HUES64 (cell line): ENCODE measurements at regions not wholly inside any gene's neighbourhood (a gene's known extent, or its start where the extent isn't known, plus 50 kb on each side); places are given as distances from the start of the nearest gene placed in this dataset.

ENCODE experiments used
- H3K27ac ChIP-seq: 2 replicates; pipeline ENCODE4 v1.7.0; 2013; ENCODE audit warnings: low read depth, low read length, inconsistent platforms
- H3K27me3 ChIP-seq: 2 replicates; pipeline ENCODE4 v1.6.1; 2013; ENCODE audit warnings: mild to moderate bottlenecking, low read length; ENCODE audit not compliant: insufficient read depth
- H3K36me3 ChIP-seq: 2 replicates; pipeline ENCODE4 v1.6.1; 2013; ENCODE audit warnings: mild to moderate bottlenecking, low read length; ENCODE audit not compliant: insufficient read depth
- H3K4me1 ChIP-seq: 2 replicates; pipeline ENCODE4 v1.6.1; 2013; ENCODE audit warnings: mild to moderate bottlenecking, low read length, moderate library complexity; ENCODE audit not compliant: insufficient read depth
- H3K4me3 ChIP-seq: 2 replicates; pipeline ENCODE4 v1.5.1; 2013; ENCODE audit warnings: mild to moderate bottlenecking, low read length, moderate library complexity
- H3K9ac ChIP-seq: 2 replicates; pipeline ENCODE4 v1.6.1; 2013; ENCODE audit warnings: mild to moderate bottlenecking, low read depth, low read length
- H3K9me3 ChIP-seq: 2 replicates; pipeline ENCODE4 v1.6.1; 2013; ENCODE audit warnings: low read depth, low read length; ENCODE audit not compliant: insufficient read depth
- WGBS: fragments of 150-250, 120-280 bp; methylation state at CpG from one replicate; pipeline ENCODE4 v1.1.7; 2013; ENCODE audit warnings: missing lambda C conversion rate; 5-methylcytosine and 5-hydroxymethylcytosine counted together

DNA sequence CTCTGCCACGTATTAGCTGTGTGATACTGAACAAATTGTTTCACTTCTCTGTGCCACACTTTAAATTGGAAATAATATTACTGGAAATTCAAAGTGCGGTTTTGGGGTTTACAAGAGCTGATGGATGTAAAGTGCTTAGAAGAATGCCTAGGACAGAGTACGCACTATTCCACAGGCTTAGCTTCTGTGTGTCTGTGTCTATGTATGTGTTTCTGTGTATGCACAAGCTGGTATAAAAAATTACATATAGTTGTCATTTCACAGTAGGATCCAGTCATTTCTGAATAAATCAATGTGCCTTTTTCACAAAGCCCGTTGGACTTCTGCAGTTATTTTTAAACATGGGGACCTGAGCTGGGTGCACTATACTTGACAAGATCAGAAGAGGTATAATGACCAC is 370.4 kb downstream of the TUSC7 start:
- no peaks in the 10 kb centered on the region for H3K9me3 ChIP-seq
- no peak overlapping the region for H3K9ac ChIP-seq
- no peaks in the 10 kb centered on the region for H3K36me3 ChIP-seq
- 89% methylated on average over 4 of the region's 4 CpGs for WGBS
- H3K4me1 ChIP-seq = peaks cover 17% of the 10 kb centered on the region
- H3K4me3 ChIP-seq = no peak overlapping the region
- no peaks in the 10 kb centered on the region for H3K27me3 ChIP-seq
- no peak overlapping the region for H3K27ac ChIP-seq

GRCh38 chr3:117080872-117081271 is 371.3 kb downstream of the TUSC7 start:
- Histone ChIP-seq H3K9ac (no peak overlapping the region), H3K27ac (peak overlapping the region; percentile 22; the same call in 1 of the 2 replicates), H3K4me1 (peaks cover 17% of the 10 kb centered on the region), H3K4me3 (no peak overlapping the region), H3K36me3 (no peaks in the 10 kb centered on the region), H3K27me3 (no peaks in the 10 kb centered on the region), H3K9me3 (no peaks in the 10 kb centered on the region)
- WGBS = 30% methylated on average over 2 of the region's 2 CpGs

- H3K9ac ChIP-seq = no peak overlapping the region
- WGBS = 92% methylated on average over 3 of the region's 3 CpGs
- peaks cover 17% of the 10 kb centered on the region for H3K4me1 ChIP-seq
- H3K9me3 ChIP-seq = no peaks in the 10 kb centered on the region
- H3K4me3 ChIP-seq = no peak overlapping the region
- no peaks in the 10 kb centered on the region for H3K36me3 ChIP-seq
- H3K27me3 ChIP-seq = no peaks in the 10 kb centered on the region
- no peak overlapping the region for H3K27ac ChIP-seq
Observed at GRCh38 chr3:117084277-117084676, 374.7 kb downstream of the TUSC7 start.

GRCh38 chr3:117084739-117085270 is 375.2 kb downstream of the TUSC7 start:
- Histone ChIP-seq H3K27ac (no peak overlapping the region), H3K4me3 (no peak overlapping the region)
- 77% methylated on average over 3 of the region's 3 CpGs for WGBS

GRCh38 chr3:117091676-117092075 is 382.1 kb downstream of the TUSC7 start:
- 56% methylated on average over 1 of the region's 1 CpG for WGBS
- Histone ChIP-seq H3K9ac (no peak overlapping the region), H3K4me1 (0 out of 2 replicates have a peak, but pooled peaks cover 5% of the 10 kb centered on the region), H3K36me3 (no peaks in the 10 kb centered on the region), H3K27ac (no peak overlapping the region), H3K9me3 (0 out of 2 replicates have a peak, but pooled peaks cover 5% of the 10 kb centered on the region), H3K4me3 (no peak overlapping the region), H3K27me3 (no peaks in the 10 kb centered on the region)

More at GRCh38 chr3:117084739-117085270, 375.2 kb downstream of the TUSC7 start:
- Histone ChIP-seq H3K36me3 (no peaks in the 10 kb centered on the region), H3K9me3 (0 out of 2 replicates have a peak, but pooled peaks cover under 1% of the 10 kb centered on the region), H3K9ac (no peak overlapping the region), H3K27me3 (no peaks in the 10 kb centered on the region), H3K4me1 (peaks cover 17% of the 10 kb centered on the region)

DNA sequence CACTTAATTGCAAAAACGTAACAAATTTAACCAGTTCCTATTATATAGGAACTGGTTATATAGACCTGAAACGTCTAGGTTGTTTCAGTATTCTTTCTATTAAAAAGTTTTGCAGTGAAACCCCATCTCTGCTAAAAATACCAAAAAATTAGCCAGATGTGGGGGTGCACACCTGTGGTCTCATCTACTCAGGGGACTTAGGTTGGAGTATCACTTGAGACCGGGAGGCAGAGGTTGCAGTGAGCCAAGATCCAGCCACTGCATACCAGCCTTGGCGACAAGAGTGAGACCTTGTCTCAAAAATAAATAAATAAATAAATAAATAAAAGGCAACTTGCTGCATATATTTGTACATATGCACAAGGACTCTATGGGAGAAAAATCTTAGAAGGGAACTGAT is 387.0 kb downstream of the TUSC7 start:
- H3K4me1 ChIP-seq = 0 out of 2 replicates have a peak, but pooled peaks cover 3% of the 10 kb centered on the region
- WGBS = 100% methylated on average over 1 of the region's 4 CpGs

DNA sequence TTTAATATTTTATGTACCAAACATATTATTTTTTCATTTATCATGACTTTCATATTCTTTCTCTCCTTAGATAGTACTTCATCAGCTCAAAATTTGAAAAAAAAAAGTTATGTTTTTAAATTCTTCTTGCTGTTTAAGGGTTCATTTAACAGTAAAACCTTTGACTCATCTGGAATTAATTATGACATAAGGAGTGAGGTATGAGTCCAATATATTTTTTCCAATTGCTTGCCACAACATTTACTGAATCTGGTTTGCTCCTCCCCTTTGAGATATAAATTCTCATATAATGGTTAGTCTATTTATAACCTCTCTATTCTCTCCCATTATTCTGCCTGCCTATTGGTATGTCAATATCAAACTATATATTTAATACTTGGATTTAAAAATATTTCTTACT is 387.8 kb downstream of the TUSC7 start:
- Histone ChIP-seq H3K27ac (no peak overlapping the region), H3K9ac (no peak overlapping the region), H3K36me3 (no peaks in the 10 kb centered on the region), H3K27me3 (no peaks in the 10 kb centered on the region), H3K9me3 (no peaks in the 10 kb centered on the region), H3K4me1 (no peaks in the 10 kb centered on the region), H3K4me3 (no peak overlapping the region)

More for the DNA sequence above, 387.0 kb downstream of the TUSC7 start:
- H3K9ac ChIP-seq = no peak overlapping the region
- no peaks in the 10 kb centered on the region for H3K9me3 ChIP-seq
- no peaks in the 10 kb centered on the region for H3K36me3 ChIP-seq
- no peak overlapping the region for H3K27ac ChIP-seq
- no peaks in the 10 kb centered on the region for H3K27me3 ChIP-seq
- H3K4me3 ChIP-seq = no peak overlapping the region

GRCh38 chr3:117101697-117102096 is 392.1 kb downstream of the TUSC7 start:
- Histone ChIP-seq H3K36me3 (no peaks in the 10 kb centered on the region), H3K9me3 (no peaks in the 10 kb centered on the region), H3K27me3 (no peaks in the 10 kb centered on the region), H3K27ac (no peak overlapping the region), H3K4me3 (no peak overlapping the region), H3K4me1 (peaks cover 22% of the 10 kb centered on the region; the same call in 1 of the 2 replicates), H3K9ac (no peak overlapping the region)
- no CpG with 5 or more reads among the region's 1 CpG for WGBS

DNA sequence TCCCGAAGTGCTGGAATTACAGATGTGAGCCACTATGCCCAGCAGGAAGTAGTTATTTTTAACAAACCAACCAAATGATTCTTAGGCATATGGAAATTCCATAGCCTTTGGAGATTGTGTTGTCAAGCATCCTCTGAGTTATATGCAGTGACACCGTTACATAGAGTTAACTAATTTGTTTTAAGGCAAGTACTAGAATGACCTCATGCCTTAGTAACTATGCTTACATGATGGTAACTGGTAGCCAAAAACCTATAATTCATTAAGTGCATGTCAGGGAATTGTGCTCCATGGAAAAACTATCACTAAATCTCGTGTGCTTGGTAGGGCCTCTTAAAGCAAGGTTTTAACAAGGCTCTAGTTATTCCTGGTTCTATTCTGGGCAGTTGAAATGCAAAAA is 392.8 kb downstream of the TUSC7 start:
- no peaks in the 10 kb centered on the region for H3K27me3 ChIP-seq
- WGBS = 87% methylated on average over 3 of the region's 3 CpGs
- H3K4me3 ChIP-seq = no peak overlapping the region
- no peak overlapping the region for H3K9ac ChIP-seq
- no peaks in the 10 kb centered on the region for H3K9me3 ChIP-seq
- no peak overlapping the region for H3K27ac ChIP-seq
- peaks cover 22% of the 10 kb centered on the region; the same call in 1 of the 2 replicates for H3K4me1 ChIP-seq
- no peaks in the 10 kb centered on the region for H3K36me3 ChIP-seq

- no peak overlapping the region for H3K9ac ChIP-seq
- no peak overlapping the region for H3K4me3 ChIP-seq
- WGBS = 93% methylated on average over 3 of the region's 3 CpGs
- no peaks in the 10 kb centered on the region for H3K36me3 ChIP-seq
- no peak overlapping the region for H3K27ac ChIP-seq
- no peaks in the 10 kb centered on the region for H3K9me3 ChIP-seq
- no peaks in the 10 kb centered on the region for H3K27me3 ChIP-seq
- peaks cover 22% of the 10 kb centered on the region; the same call in 1 of the 2 replicates for H3K4me1 ChIP-seq
Observed at GRCh38 chr3:117103675-117104074, 394.1 kb downstream of the TUSC7 start.

- Histone ChIP-seq H3K27ac (no peak overlapping the region), H3K9ac (no peak overlapping the region)
- WGBS = 95% methylated on average over 2 of the region's 2 CpGs
Observed at GRCh38 chr3:117104381-117104780, 394.8 kb downstream of the TUSC7 start.

GRCh38 chr3:117104792-117105191 is 395.2 kb downstream of the TUSC7 start:
- Histone ChIP-seq H3K4me1 (peaks cover 22% of the 10 kb centered on the region; the same call in 1 of the 2 replicates), H3K27ac (no peak overlapping the region), H3K4me3 (no peak overlapping the region), H3K36me3 (no peaks in the 10 kb centered on the region), H3K27me3 (no peaks in the 10 kb centered on the region), H3K9ac (no peak overlapping the region), H3K9me3 (no peaks in the 10 kb centered on the region)
- 89% methylated on average over 4 of the region's 4 CpGs for WGBS

More at GRCh38 chr3:117104381-117104780, 394.8 kb downstream of the TUSC7 start:
- H3K9me3 ChIP-seq = no peaks in the 10 kb centered on the region
- H3K4me3 ChIP-seq = no peak overlapping the region
- no peaks in the 10 kb centered on the region for H3K27me3 ChIP-seq
- H3K4me1 ChIP-seq = peaks cover 22% of the 10 kb centered on the region; the same call in 1 of the 2 replicates
- H3K36me3 ChIP-seq = no peaks in the 10 kb centered on the region
